ENCODE measurements at regions not wholly inside any gene's neighbourhood (a gene's known extent, or its start where the extent isn't known, plus 50 kb on each side); places are given as distances from the start of the nearest gene placed in this dataset.
"Not testable (repeated sequence)": the region's sequence is repeated elsewhere in the genome, so short reads cannot be mapped to it uniquely, and the experiment has no call there.

- TF ChIP-seq, protein P1, sequence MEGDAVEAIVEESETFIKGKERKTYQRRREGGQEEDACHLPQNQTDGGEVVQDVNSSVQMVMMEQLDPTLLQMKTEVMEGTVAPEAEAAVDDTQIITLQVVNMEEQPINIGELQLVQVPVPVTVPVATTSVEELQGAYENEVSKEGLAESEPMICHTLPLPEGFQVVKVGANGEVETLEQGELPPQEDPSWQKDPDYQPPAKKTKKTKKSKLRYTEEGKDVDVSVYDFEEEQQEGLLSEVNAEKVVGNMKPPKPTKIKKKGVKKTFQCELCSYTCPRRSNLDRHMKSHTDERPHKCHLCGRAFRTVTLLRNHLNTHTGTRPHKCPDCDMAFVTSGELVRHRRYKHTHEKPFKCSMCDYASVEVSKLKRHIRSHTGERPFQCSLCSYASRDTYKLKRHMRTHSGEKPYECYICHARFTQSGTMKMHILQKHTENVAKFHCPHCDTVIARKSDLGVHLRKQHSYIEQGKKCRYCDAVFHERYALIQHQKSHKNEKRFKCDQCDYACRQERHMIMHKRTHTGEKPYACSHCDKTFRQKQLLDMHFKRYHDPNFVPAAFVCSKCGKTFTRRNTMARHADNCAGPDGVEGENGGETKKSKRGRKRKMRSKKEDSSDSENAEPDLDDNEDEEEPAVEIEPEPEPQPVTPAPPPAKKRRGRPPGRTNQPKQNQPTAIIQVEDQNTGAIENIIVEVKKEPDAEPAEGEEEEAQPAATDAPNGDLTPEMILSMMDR (IDR thresholded peaks at IDR 0.05) = no peak
- no peak for TF ChIP-seq POLR2A (IDR thresholded peaks at IDR 0.05)
- intact Hi-C loops (cut with DNase I; ENCODE audit: low total_unique reads) = no loop called here
- no peak for DNase-seq
Measured at GRCh38 chr11:41533761-41534160, 74.3 kb upstream of the LRRC4C start.

DNA sequence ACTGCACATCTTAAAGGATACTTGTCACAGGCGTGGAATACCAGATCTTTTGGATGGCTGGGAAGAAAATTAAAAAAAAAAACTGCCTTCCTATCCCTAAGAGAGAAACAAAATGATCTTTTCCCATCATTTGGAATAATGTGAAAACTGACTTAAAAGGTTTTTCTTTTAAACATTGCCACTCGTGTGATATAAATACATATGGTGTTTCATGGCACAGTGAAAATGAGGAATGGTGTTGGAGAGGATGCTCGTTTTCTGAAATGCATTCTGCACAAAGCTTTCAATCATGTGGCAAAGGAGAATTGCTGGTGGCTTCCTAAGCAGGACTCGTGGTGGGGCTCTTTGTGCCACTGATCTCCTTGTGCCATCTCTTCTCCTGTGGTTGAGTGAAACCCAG is 74.9 kb upstream of the LRRC4C start:
- intact Hi-C loops (cut with DNase I; ENCODE audit: low total_unique reads) = no loop called here
- Histone ChIP-seq H3K27me3 (no peaks in the 10 kb centered on the region), H3K4me1 (no peaks in the 10 kb centered on the region), H3K4me3 (no peak overlapping the region), H3K9me3 (no peaks in the 10 kb centered on the region), H3K36me3 (no peaks in the 10 kb centered on the region), H3K27ac (no peak overlapping the region)
- TF ChIP-seq, protein P1 (IDR thresholded peaks at IDR 0.05) = no peak
- TF ChIP-seq POLR2A (IDR thresholded peaks at IDR 0.05) = no peak
- DNase-seq = no peak

More at GRCh38 chr11:41533761-41534160, 74.3 kb upstream of the LRRC4C start:
- Histone ChIP-seq H3K27ac (no peak overlapping the region), H3K4me1 (no peaks in the 10 kb centered on the region), H3K36me3 (no peaks in the 10 kb centered on the region), H3K27me3 (no peaks in the 10 kb centered on the region), H3K9me3 (no peaks in the 10 kb centered on the region), H3K4me3 (no peak overlapping the region)

GRCh38 chr11:41534861-41535260 is 75.4 kb upstream of the LRRC4C start:
- no peaks in the 10 kb centered on the region for H3K9me3 ChIP-seq
- intact Hi-C loops (cut with DNase I; ENCODE audit: low total_unique reads) = no loop called here
- H3K27ac ChIP-seq = no peak overlapping the region
- TF ChIP-seq POLR2A (IDR thresholded peaks at IDR 0.05) = no peak
- TF ChIP-seq, protein P1 (IDR thresholded peaks at IDR 0.05) = no peak
- H3K36me3 ChIP-seq = no peaks in the 10 kb centered on the region
- no peak overlapping the region for H3K4me3 ChIP-seq
- no peak for DNase-seq
- H3K4me1 ChIP-seq = no peaks in the 10 kb centered on the region
- no peaks in the 10 kb centered on the region for H3K27me3 ChIP-seq

DNA sequence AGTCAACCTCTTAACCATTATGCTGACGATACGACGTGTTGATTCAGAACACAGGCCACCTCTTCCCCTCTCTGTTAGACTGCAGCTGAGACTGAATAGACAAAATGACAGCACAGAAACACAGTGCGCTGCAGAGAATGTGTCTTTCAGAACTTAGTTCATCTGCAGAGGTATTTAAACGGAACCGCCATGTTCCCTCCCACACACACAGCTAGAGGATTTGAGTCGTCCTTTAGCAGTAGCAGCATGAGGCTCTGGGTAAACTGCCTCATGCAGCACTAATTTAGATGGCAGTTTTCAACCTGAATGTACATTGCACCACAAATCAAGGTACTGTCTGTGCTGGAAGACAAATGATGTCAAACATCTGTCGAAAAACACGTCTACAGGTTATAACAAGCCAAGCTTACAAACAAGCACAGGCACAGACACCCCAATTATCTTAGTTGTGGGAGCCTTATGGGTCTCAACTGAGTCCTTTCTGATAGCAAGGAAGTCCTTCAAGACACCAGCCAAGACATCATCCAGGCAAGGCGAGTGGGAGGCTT is 76.6 kb upstream of the LRRC4C start:
- intact Hi-C loops (cut with DNase I; ENCODE audit: low total_unique reads) = no loop called here

GRCh38 chr11:41544902-41545301 is 85.5 kb upstream of the LRRC4C start:
- H3K4me3 ChIP-seq; H3K4me1 ChIP-seq; H3K27ac ChIP-seq; H3K9me3 ChIP-seq; H3K36me3 ChIP-seq; intact Hi-C loops (cut with DNase I; ENCODE audit: low total_unique reads); DNase-seq; H3K27me3 ChIP-seq: not testable (repeated sequence)

More for the DNA sequence above, 76.6 kb upstream of the LRRC4C start:
- no peak overlapping the region for H3K4me3 ChIP-seq
- no peaks in the 10 kb centered on the region for H3K9me3 ChIP-seq
- H3K27ac ChIP-seq = no peak overlapping the region
- DNase-seq = no peak
- H3K4me1 ChIP-seq = no peaks in the 10 kb centered on the region
- H3K27me3 ChIP-seq = no peaks in the 10 kb centered on the region
- TF ChIP-seq, protein P1 (IDR thresholded peaks at IDR 0.05) = no peak
- no peak for TF ChIP-seq POLR2A (IDR thresholded peaks at IDR 0.05)
- no peaks in the 10 kb centered on the region for H3K36me3 ChIP-seq

Measured in uterus (tissue), 3 donors.